Heart left ventricle (tissue), 13 donors: ENCODE measurements at regions not wholly inside any gene's neighbourhood (a gene's known extent, or its start where the extent isn't known, plus 50 kb on each side); places are given as distances from the start of the nearest gene placed in this dataset.

ENCODE experiments used
- POLR2A ChIP-seq, 2 donors: fragments of 450-650 bp; IDR thresholded peaks; one replicate each; pipeline ENCODE4 v1.6.1; 2017; ENCODE audit warnings: antibody characterized with exemption in 2 of 2, mild to moderate bottlenecking in 2 of 2, moderate library complexity in 2 of 2
- TF ChIP-seq, protein P1 (sequence below), 12 donors: fragments of 200-600 bp; sonication (generic) in 4 of 12; IDR thresholded peaks; one replicate each; pipeline versions ENCODE4 v1.5.0 to v1.8.0; 2018 to 2022; ENCODE audit warnings: antibody characterized with exemption in 12 of 12, mild to moderate bottlenecking in 5 of 12
- donor health status: ischemic (EF 13 %, LVEDD 7.1; RV severe dilation, severe dysfunction).
- donor health status: DM: no; HTN: yes; CAD: no.
- donor health status: DM: no; HTN: no; CAD: no.
- donor health status: ischemic (EF 25% LVEDD 6.9; RV normal size, moderate dysfunction).
- donor health status: ischemic (EF 25% LVEDD 5.7; RV mildly dilated, moderate dysfunction).
- donor health status: ischemic (EF 35%, LVEDD 5.7; RV mildly dilated, moderate dysfunction).
- donor health status: nonischemic (EF 11% LVEDD 7.7; RV severe dilation, severe dysfunction).
- donor health status: DM: yes; HTN: yes; CAD: no.
- donor health status: PGD.
- donor health status: ischemic (EF 29% LVEDD 5.4; RV normal size, mild dysfunction).
- donor health status: nonischemic (EF 23%, LVEDD 6.1; RV moderate dilation, normal function).

DNA sequence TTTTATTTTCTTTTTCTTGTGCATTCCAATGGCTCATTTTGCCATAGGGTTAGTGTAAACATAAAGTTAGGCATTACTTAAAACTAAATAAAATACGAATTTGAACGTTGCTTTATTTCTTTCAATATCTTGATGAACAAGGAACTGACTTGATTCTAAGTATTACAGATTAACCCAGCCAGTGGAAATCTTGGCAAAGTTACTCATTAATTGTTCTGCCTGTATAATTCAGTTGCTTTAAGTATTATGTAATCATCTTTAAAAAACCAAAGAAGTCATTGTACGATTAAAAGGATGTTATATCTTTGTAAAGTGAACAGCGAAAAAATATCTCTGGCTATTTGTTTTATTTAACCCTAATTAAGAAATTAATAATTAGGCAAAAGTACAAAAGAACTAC is 737.9 kb upstream of the BCHE start:
- no peak for TF ChIP-seq POLR2A (IDR thresholded peaks at IDR 0.05)
- TF ChIP-seq, protein P1, sequence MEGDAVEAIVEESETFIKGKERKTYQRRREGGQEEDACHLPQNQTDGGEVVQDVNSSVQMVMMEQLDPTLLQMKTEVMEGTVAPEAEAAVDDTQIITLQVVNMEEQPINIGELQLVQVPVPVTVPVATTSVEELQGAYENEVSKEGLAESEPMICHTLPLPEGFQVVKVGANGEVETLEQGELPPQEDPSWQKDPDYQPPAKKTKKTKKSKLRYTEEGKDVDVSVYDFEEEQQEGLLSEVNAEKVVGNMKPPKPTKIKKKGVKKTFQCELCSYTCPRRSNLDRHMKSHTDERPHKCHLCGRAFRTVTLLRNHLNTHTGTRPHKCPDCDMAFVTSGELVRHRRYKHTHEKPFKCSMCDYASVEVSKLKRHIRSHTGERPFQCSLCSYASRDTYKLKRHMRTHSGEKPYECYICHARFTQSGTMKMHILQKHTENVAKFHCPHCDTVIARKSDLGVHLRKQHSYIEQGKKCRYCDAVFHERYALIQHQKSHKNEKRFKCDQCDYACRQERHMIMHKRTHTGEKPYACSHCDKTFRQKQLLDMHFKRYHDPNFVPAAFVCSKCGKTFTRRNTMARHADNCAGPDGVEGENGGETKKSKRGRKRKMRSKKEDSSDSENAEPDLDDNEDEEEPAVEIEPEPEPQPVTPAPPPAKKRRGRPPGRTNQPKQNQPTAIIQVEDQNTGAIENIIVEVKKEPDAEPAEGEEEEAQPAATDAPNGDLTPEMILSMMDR (IDR thresholded peaks at IDR 0.05) = no peak
